HG03558 (cell line): ENCODE measurements at regions not wholly inside any gene's neighbourhood (a gene's known extent, or its start where the extent isn't known, plus 50 kb on each side); places are given as distances from the start of the nearest gene placed in this dataset.
"Not testable (repeated sequence)": the region's sequence is repeated elsewhere in the genome, so short reads cannot be mapped to it uniquely, and the experiment has no call there.

Experiments
- ATAC-seq: cut with Tn5 transposase; IDR thresholded peaks from one replicate; pipeline ENCODE4 v1.9.1; 2021; ENCODE audit warnings: moderate number of reproducible peaks; ENCODE audit not compliant: unreplicated experiment; ENCODE audit errors: extremely low read depth

DNA sequence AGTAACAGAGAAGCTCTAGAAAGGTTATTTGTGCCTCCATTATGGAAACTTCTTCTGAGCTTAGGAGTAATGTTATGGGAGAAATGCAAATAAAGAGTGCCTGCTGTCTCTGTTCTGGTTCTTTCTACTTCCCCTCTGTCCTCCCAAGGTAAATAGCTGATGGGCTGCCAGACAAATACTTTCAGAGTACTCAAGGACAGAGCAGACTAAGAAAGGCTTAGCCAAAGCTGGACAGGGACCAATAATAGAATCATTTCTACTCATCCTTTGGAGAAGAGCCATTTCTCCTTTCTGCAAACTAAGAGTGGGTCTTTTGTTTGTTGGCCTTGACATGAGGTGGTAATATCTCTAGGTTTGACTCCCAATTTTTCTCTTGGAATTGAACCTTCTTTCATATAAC, 136.1 kb downstream of the MID1IP1 start:
- no peak for ATAC-seq

DNA sequence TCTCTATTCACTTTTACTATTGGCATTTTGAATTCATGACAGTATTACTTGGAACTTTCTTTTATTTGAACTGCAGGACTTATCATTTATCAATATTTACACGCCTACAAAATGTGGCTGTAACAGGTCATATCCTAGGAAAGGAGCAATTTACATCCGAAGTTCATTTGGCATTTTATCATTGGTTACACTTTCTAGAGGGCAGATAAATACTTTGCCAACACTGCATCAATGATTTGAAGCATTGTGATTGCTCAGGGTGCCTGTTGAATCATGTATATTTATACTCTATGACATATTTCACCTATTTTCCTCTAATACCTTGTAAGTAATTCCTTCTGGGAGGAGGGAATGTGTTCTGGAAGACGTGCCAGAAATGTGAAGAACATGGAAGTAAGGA, 136.7 kb downstream of the MID1IP1 start:
- ATAC-seq = no peak

GRCh38 chrX:38939067-38939466, 137.8 kb downstream of the MID1IP1 start:
- ATAC-seq = no peak

- ATAC-seq = no peak
Observed at GRCh38 chrX:38940547-38940946, 139.3 kb downstream of the MID1IP1 start.

- ATAC-seq = no peak
Observed at GRCh38 chrX:38941675-38942074, 140.4 kb downstream of the MID1IP1 start.

DNA sequence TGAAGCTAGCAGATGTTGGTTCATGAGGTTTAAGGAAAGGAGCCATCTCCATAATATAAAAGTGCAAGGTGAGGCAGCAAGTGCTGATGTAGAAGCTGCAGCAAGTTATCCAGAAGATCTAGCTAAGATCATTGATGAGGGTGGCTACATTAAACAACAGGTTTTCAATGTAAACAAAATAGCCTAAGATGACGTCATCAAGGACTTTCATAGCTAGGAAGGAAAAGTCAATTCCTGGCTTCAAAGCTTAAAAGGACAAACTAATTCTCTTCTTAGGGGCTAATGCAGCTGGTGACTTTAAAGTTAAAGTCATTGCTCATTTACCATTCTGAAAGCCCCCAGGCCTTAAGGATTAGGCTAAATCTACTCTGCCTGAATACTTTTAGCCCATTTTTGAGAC, 141.9 kb downstream of the MID1IP1 start:
- no peak for ATAC-seq

- no peak for ATAC-seq
Observed at GRCh38 chrX:38948046-38948445, 146.8 kb downstream of the MID1IP1 start.

DNA sequence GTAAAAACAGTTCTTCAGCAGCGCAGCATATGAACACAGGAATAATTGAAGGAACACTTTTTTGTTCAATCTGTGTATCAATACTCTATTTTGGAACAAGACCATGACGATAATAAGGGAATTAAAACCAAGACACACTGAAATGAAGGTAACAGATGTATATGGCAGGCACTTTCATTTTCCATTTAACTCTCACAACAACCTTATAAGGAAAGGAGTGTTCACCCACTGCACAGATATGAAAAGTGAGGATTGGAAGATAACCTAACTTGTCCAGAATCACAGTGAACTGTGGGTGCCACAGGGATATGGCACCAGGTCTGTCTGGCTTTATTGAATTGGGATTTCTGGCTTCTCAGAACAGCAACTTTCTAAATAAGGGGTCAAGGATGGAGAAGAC, 153.3 kb downstream of the MID1IP1 start:
- no peak for ATAC-seq

DNA sequence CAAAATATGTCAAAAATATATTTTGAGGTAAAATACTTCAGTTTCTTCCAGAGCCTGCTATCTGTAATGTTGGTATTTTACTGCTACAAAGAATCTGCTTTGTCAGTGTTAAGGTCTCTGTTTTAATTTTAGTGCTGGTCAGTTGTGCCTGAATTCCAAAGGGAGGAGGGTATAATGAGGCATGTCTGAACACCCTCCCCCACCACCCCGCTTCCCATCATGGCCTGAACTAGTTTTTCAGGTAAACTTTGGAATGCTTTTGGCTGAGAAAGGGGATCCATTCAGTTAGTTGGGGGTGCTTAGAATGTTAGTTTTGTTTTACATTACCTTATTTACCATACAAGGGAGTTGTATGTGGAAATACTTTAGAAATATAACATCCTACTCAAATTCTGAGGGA, 158.5 kb downstream of the MID1IP1 start:
- ATAC-seq = no peak

GRCh38 chrX:38960137-38960536, 158.9 kb downstream of the MID1IP1 start:
- no peak for ATAC-seq

- ATAC-seq = no peak
Observed at GRCh38 chrX:38961936-38962335, 160.7 kb downstream of the MID1IP1 start.

GRCh38 chrX:38963244-38963643, 162.0 kb downstream of the MID1IP1 start:
- not testable (repeated sequence) for ATAC-seq

- ATAC-seq = no peak
Observed at GRCh38 chrX:38965888-38966287, 164.6 kb downstream of the MID1IP1 start.

- no peak for ATAC-seq
Observed at GRCh38 chrX:38968344-38969216, 167.3 kb downstream of the MID1IP1 start.

DNA sequence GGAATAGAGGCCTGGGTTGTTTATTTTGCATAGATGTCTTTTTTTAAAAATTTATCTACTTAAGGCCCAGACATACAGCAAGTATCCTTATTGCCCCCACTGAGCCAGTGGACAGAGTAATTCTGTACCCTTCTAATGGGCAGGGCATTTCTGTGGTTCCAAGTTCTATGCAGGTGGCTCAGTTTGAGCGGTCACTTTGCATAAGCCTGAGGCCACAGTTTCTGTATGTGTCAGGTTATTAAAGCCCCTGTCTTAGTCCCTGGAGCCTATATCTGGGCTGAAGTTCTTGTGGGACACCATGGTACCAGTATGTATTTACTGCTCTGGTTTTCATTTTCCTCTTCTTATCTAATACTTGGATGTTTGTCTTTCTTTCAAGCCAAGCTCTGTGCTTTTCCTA, 168.8 kb downstream of the MID1IP1 start:
- ATAC-seq = peak; percentile 48

DNA sequence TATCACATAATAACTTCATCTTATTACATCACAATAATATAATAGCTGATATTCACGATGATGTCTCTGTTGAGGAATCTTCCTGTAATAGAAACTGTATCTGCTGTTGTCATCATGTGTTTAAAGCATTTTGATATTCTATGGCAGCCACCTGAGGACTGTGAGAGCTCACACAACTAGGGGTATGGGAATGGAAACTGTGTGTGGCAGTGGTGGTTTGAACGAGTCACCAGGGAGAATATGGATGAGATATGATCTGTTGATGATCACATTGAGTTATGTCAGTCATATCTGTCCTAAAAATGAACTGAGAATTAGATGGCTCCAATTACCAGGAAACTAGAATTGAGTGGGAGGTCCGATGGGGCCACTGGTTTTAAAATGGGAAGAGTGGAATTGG, 169.6 kb downstream of the MID1IP1 start:
- ATAC-seq = no peak

- no peak for ATAC-seq
Observed at GRCh38 chrX:38973322-38973721, 172.1 kb downstream of the MID1IP1 start.

- no peak for ATAC-seq
Observed at GRCh38 chrX:38974542-38974941, 173.3 kb downstream of the MID1IP1 start.

DNA sequence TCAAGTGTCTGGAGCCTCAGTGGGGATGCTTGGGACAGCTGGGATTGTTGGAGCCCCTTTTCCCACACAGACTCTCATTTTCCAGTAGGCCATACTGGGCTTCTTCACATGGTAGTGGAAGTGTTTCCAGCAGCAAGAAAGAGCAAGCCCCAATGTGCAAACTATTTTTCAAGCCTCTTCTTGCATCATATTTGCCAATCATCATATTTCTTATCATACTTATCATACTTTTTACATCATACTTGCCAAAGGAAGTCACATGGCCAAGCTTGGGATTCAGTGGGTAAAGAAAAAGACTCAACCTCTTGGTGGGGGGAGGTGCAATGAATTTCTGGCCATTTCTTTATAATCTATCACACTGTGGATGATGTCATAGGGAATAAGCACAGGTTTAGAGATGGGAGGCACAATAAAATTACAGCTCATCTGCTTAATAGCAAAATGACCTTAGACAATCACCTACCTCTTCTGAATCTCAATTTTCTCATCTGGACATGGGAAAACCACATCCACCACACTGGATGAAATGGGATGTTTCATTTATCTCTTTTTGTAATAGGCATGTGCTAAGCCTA, 174.2 kb downstream of the MID1IP1 start:
- no peak for ATAC-seq

DNA sequence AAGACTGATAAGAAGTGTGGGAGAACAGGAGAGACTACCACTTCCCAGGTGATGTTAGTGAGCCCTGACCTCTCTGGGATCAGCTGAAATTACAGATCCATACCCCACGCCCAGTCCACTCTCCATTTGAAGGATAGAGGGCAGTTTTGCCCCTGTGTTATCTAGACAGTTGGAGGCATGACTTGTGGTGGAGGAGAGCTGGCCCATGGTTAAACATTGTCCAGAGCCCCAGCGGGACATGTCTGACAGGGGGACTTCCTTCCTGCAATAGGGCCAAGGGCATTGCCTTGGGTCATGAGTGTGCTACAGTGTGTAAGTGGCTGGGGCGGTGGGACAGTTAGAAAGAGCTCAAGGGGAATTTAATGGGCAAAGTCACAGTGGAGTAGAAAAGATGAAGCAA, 181.1 kb downstream of the MID1IP1 start:
- no peak for ATAC-seq

- ATAC-seq = no peak
Observed at GRCh38 chrX:38982843-38983242, 181.6 kb downstream of the MID1IP1 start.

GRCh38 chrX:38985375-38985774, 184.1 kb downstream of the MID1IP1 start:
- no peak for ATAC-seq
